HG02852 (cell line): ENCODE measurements at regions not wholly inside any gene's neighbourhood (a gene's known extent, or its start where the extent isn't known, plus 50 kb on each side); places are given as distances from the start of the nearest gene placed in this dataset.
"Not testable (repeated sequence)": the region's sequence is repeated elsewhere in the genome, so short reads cannot be mapped to it uniquely, and the experiment has no call there.

ENCODE experiments used
- ATAC-seq: cut with Tn5 transposase; IDR thresholded peaks from one replicate; pipeline ENCODE4 v1.9.1; 2021; ENCODE audit warnings: mild to moderate bottlenecking, moderate library complexity; ENCODE audit not compliant: unreplicated experiment

DNA sequence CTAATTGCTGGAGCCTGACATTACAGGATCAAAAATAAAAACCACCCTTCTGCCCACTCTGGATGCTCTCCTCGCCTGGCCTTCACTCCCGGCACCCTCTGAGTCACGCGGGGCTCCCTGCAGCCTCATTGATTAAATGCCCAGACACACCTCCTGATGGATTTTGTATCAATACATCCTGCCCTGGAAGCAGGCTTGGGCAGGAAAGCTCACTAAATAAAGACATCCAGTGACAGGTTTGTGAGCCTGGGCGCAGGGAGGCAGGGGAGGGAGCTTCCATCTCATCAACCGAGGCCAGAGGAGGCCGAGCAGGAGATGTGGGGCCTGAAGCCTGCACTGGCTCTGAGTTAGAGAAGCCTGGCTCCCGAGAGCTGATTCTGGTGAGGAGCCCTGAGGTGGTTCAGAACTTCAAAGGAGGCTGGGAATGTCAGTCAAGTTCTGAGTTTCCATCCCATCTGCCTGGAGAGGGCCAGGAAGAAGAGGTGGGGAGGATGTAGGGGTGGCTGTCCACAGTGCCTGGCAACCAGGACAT, 318.6 kb downstream of the ADGRD1 start:
- ATAC-seq = not testable (repeated sequence)

DNA sequence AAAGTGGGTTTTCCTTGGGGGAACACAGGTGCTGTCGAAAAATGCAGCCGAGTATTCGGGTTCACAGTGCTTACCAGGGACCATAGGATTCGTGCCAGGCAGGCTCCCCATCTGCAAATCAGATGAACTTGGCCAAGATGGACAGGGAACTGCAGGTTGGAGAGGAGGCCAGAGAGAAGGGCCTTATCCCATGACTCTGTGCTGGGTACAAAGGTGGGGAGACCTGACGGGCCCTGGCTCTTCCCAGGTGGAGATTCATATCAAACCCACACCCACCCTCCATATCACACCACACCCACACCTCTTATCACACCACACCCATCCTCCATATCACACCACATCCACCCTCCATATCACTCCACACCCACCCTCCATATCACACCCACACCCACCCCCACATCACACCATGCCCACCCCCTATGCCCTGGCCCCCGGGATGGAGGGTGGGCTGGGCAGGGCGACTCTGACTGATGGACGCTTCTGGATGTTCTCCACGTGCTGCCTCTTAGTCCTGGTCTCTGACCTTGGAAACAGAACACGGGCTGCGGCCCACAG, 319.7 kb downstream of the ADGRD1 start:
- ATAC-seq = no peak

DNA sequence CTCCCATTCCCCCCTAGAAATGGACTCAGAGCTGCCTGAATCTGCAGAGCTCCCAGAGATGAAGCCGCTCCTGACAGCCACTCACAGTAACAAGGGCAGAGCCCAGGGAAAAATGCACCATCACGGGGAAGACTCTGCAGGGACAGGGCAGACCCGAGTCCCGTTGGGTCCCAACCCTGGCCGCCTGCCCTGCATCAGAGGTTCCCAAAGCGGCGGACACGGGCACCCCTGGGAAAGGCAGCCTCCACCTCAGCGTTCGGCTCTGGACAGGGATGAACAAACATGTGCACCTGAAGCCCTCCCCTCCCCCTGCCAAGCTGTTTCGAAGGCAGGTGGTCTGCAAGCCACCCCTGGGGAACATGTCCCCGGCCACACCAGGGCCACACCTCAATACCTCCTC, 320.4 kb downstream of the ADGRD1 start:
- no peak for ATAC-seq

DNA sequence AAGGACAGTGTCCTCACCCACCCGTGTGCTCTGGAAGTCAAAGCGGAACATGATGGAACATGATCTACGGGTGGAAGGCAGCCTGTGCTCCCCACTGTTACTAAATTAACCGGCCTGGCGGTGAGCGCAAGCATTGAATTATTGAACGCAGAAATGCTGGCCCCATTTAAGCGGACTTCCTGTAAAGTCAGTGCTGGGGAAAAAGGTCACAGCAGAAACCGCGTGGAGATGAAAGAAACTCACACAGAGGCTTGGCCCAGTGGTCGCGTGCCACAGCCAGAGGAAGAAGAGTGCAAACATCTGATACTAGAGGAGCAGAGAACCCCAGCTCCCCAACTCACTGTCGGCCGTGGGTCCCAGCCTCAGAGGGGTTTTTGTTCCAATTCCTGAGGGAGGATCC, 321.2 kb downstream of the ADGRD1 start:
- ATAC-seq = no peak

DNA sequence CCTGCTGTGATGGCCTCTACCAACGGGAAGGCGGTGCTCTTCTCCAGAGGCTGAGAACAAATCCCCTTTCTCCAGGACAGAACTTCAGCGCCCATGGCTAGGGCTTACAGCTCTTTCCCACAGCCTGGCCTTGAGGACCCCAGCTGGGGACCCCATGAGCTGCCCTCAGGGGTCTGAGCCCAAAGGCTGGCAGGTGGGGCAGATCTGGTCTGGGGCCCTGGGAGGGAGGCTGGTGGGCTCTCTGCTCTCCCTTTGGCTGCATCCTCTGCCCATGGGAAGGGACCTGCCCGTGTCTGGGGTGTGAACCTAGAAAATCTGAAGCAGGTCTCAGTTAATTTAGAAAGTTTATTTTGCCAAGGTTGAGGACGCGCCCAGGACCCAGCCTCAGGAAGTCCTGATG, 322.1 kb downstream of the ADGRD1 start:
- no peak for ATAC-seq

DNA sequence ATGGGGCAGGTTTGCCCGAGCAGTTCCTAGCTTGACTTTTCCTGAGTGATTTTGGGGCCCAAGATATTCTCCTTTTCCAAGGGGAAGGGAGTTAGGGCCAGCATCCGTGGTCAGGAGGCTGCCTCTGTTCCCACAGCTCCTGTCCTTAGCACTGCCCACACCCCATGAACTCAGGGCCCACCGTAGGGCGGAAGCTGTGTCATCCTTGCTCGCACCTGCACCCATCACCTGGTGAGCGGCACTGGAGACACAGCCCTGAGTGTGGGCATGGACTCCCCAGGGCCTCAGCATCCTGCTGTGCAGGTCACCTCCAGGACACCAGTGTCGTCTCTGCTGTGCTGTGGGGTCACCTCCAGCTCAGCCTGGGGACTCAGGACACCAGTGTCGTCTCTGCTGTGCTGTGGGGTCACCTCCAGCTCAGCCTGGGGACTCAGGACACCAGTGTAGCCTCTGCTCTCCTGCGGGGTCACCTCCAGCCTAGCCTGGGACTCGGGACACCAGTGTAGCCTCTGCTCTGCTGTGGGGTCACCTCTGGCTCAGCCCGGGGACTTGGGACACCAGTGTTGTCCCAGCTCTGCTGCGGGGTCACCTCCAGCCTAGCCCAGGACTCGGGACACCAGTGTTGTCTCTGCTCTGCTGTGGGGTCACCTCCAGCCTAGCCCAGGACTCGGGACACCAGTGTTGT, 322.9 kb downstream of the ADGRD1 start:
- ATAC-seq = no peak

DNA sequence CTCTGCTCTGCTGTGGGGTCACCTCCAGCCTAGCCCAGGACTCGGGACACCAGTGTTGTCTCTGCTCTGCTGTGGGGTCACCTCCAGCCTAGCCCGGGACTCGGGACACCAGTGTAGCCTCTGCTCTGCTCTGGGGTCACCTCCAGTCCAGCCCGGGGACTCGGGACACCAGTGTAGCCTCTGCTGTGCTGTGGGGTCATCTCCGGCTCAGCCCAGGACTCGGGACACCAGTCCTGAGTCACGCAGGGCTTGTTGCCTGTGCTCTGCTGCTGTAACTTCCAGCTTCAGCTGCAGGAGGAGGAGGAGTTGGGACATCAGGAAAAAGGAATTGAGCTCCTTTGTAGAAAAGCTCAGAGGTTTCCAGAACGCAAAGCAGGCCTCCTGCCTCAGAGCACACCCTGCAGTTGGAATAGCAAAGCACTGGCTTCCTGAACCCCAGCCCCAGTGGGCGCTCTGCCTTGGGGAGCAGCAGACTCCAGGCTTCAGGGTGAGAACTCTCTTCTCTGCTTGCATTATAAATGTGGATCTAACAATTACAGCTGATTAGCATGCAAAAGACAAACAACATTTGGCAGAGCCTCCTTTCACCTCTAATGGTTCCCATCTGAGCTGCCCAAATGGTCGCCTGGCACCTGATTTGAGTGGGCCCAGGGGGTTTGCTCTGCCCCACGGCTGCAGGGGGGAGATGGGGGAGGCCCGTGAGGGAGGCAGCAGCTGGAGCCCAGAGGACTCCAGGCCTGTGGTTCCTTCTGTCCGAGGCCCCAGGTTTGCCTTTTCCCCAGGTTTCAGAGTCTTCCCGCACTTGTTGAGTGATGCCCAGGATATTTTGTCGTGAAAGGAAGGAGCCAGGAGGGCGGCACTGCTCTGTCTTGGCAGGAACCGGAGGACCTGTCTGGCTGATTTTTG, 323.7 kb downstream of the ADGRD1 start:
- not testable (repeated sequence) for ATAC-seq

DNA sequence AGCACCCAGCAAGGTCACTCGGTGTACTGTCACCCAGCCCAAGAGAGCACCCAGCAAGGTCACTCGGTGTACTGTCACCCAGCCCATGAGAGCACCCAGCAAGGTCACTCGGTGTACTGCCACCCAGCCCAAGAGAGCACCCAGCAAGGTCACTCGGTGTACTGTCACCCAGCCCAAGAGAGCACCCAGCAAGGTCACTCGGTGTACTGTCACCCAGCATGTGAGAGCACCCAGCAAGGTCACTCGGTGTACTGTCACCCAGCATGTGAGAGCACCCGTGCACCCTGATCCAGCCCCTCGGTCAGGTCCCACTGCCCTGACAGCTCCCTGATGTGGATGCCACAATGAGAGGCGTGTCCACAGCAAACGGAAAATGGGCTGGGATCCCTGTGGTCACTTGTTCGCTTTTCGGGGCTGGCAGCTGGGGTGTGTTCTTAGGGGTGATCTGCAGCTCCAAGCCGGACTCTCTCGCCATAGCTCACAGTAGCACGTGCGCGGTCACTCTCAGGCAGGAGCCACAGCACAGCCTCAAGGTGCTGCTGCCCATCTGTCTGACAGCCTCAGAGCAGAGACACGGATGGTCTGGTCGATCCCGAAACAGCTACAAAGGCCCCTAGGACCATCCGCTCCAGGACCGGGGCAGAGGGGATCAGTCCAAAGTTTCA, 324.9 kb downstream of the ADGRD1 start:
- not testable (repeated sequence) for ATAC-seq

DNA sequence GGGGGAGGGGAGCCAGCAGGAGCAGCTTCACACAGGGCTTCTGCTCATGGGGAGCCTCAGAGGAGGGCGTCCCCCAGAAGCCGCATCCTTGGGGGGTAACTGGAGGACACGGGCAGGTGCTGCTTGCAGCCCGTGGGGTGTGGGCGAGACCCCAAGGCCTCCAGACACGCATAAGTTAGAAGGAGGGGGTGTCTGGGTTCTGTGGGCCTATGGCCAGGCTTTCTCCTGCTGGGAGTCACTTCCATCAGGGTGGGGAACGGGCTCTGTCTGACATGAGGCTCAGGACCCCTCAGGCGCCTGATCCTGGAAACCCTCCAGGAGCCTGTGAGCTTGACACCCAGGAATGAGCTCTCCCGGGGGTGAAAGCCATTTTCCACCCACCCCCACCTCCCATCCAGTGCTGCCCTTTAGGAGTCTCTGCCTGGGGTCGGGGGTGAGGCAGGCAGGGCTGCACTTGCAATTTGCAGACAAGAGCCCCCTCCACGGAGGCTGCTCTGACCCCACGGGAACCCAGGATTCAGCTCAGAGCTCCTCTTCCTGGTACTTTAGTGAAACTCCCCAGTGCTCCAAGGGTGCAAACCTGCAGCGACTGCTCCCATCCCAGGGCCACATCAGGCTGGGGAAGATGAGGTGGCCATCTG, 325.7 kb downstream of the ADGRD1 start:
- ATAC-seq = no peak

DNA sequence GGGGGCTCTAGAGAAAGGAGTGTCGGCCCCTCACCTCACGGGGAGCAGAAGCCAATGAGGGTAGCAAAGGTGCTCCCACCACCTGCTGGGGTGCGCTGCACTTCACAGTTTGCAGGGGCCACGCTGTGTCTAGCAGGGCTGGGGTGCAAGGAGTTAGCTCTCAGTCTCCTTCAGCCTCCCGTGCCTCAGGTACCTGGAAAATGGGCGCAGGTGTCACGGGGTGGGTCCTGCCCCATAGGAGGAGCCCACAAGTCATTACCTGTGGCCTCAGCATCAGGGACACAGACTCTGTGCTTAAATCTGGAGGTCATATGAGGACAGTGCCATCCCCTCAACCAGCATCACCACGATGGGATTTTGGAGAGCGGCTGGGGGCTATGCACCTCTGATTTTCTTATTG, 326.7 kb downstream of the ADGRD1 start:
- ATAC-seq = no peak

DNA sequence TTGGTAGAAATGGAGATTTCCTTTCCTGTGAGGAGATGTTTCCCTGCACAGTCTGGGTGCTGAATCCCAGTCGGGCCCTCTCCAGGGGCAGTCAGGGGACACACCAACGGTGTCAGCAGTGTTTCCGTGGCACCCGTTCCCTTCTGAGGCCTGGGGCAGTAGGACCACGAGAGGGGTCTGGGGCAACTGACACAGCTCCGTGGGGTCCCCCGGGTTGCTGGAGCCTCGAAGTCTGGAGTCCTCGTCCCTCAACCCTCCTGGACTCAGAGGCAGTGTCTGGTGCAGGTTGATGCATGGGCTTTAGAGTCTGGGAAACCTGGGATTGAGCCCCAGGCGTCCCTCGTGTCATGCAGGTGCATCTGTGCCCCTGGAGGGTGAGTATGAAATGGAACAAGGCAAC, 327.3 kb downstream of the ADGRD1 start:
- ATAC-seq = no peak

DNA sequence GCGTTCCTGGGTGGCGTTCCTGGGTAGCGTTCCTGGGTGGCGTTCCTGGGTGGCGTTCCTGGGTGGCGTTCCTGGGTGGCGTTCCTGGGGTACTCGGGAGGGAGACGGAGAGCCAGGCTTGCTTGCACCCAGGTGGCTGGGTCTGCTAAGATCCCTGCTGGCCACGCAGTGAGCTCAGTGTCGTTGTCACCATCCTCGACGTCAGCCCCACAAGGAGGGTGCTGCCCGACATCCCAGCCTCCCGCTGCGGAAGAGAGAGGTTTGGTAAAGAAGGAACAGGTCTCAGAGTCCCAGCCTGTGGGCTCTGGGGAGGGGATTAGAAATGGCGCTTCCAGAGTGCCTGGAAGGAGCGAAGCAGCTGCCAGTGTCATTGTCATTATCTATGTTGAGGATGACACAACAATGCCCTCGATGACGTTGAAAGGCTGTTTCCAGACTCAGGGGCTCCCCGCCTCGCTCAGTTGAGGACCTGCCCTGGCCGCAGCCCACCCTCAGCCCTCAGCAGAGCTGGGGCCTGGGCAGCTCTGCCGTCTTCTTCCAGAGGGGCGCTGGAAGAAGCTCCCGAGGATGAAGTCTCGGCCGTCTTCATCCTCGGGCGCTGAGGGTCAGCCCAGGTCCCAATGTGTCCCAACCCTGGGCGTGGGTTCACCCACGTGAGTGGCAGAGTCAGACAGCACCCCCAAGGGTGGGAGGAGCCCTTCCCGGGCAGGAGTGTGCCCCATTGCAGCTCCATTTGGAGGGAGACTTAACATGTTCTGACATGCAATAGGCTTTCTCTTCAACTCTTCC, 328.8 kb downstream of the ADGRD1 start:
- ATAC-seq = no peak

DNA sequence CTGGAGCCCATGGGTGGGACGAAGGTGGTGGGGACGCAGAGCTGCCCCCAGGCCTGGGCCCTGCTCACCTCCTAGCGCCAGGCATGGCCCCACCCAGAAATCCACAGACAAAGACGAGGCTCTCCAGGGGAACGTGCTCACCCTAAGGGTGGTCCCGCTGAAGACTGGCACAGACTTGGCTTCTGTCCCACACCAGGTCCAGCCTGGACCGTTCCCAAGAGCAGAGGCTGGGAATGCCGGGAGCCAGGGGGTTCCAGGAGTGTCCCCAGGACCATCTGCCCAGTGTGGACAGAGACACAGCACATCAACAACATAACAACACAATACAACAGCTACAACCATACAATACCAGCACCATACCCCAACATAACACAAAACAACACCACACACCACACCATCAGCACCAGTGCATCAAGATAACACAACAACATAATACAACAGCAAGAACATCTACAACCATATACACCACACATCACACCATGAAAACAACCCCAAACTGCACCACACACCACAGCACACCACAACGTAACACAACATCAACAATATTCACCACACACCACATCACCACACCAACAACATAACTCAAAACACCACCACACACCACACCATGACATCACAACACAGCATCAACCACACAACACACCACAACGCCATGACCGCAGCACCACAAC, 329.6 kb downstream of the ADGRD1 start:
- no peak for ATAC-seq

DNA sequence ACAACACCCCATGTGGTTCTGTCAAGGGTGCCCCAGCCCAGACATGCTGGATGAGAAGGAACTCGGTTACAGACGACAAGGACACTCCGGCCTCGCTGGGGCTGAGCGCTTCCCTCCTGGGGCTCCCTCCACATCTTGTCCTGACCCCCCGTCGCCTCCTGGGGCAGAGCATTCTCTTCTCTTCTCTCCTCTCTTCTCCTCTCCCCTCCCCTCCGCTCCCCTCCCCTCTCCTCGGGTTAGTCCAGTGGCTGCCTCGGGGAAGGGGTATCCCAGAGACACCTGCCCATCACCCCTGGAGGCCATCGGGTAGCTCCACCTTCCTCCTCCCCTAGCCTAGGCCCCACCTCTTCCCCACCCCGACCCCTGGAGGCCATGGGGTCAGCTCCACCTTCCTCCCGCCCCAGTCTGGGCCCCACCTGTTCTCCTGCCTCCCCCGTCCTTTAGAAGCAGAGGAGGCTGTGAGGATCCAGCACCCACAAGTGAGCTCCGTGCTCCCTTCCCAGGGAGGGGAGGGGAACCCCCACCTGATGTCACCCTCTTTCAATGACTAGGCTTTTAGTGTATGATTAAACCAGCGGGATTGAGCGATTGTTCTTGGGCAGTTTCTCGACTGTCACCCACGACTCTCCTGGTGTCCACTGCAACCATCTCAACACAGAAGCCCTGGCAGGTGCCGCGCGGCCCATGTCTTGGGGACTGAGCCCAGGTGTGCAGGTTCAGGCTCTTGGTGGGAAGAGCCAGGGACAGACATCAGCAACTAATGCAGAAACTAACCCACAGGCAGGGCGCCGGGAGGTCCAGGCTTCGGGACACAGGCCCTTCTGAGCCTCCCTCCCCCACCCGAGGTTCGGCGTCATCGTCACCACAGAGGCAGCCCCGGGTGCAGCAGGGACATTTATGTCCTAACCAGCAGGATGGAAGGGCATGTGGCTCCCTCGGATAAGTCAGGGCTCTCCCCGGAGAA, 330.4 kb downstream of the ADGRD1 start:
- not testable (repeated sequence) for ATAC-seq

DNA sequence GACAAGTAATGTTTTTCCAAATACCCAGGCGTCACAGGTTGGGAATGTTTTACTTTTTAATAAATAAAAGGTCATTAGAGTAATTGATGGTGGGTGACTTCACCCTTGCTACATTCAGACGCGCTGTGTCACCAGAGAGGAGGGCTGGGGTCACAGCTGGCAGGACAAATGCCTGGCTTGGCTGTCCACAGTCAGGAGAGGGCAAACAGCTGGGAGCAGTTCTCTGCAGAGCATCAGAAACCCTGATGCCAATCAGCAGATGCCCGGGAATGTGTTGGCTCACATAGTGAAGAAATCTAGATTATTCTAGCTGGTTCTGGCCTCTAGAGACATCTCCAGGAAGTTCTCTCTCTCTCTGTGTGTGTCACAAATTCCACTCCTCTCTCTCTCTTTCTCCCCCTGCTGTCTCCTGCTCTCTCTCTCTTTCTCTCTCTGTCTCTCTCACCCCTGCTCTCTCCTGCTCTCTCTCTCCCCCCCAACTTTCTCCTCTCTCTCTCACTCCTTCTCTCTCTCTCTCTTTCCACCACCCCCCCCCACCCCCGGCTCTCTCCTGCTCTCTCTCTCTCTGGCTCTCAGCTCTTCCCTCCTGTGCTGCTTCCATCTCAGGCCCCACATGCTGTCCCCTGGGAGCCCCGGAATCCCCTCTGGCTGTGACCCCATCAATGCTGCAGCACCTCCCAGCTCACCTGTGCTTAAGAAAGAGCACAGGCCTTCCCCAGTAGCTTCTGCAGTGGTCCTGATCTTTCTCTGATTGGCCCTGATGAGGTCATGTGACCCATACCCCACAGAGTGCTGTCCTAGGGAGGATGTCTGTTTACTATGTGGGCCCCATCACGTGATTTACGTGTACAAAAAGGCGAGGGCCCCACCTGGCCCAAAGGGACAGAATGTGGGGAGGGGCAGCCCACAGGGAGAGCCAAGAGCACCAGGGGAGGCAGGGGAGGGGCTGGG, 331.5 kb downstream of the ADGRD1 start:
- not testable (repeated sequence) for ATAC-seq

DNA sequence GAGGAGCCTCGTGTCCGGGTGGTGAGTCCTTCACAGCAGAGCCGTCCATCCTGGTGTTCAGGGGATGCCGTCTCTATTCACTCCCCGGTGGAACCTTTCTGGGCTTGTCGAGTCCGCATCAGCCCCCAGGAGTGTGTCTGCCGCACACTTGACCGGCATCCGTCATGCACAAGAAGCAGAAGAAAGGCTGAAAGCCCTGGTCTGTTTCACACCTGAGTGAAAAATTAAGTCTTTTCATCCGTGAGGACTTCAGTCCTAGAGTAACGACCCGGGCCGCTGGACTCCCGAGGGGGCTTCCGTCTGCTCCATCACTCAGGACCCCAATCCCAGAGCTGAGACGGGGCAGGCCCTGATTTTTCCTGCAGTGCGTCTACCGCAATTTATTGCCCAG, 332.2 kb downstream of the ADGRD1 start:
- not testable (repeated sequence) for ATAC-seq

DNA sequence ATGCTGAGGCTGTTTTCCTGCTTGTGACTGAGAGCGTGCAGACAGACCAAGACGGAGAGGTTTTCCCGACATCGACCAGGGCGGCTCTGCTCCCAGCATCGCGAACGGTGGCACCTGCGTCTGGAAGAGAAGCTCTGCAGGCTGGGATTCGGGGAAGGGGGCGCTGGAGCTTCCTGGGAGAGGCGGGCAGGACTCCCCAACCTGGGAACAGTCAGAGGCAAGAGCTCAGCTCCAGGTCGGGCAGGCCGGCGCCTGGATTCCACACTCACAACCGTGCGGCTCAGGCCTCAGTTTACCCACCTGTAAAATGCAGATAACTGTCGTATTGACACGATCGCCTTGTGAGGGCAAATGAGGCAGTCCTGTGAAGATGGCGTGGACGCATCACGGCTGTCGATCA, 332.6 kb downstream of the ADGRD1 start:
- not testable (repeated sequence) for ATAC-seq
